Endothelial cell of hepatic sinusoid (primary cell): ENCODE measurements at regions not wholly inside any gene's neighbourhood (a gene's known extent, or its start where the extent isn't known, plus 50 kb on each side); places are given as distances from the start of the nearest gene placed in this dataset.

Source experiments
- in situ Hi-C: cut with HindIII; loops from 2 replicates; pipeline ENCODE4 v1.10.0; 2017; ENCODE audit warnings: low sequenced_read_pairs

GRCh38 chr1:82752046-82752445 is 951.3 kb downstream of the ADGRL2 start:
- in situ Hi-C loops = no loop called here

- in situ Hi-C loops = no loop called here
Measured at GRCh38 chr1:82733645-82734044, 932.9 kb downstream of the ADGRL2 start.

GRCh38 chr1:82731216-82731615 is 930.5 kb downstream of the ADGRL2 start:
- in situ Hi-C loops = no loop called here

GRCh38 chr1:82728206-82728605 is 927.5 kb downstream of the ADGRL2 start:
- in situ Hi-C loops = no loop called here

- in situ Hi-C loops = no loop called here
Measured at GRCh38 chr1:82724246-82724645, 923.5 kb downstream of the ADGRL2 start.

GRCh38 chr1:82722608-82723007 is 921.9 kb downstream of the ADGRL2 start:
- in situ Hi-C loops = no loop called here

GRCh38 chr1:82721702-82722101 is 921.0 kb downstream of the ADGRL2 start:
- in situ Hi-C loops = no loop called here

- in situ Hi-C loops = no loop called here
Measured at GRCh38 chr1:82718719-82719419, 918.1 kb downstream of the ADGRL2 start.

- in situ Hi-C loops = no loop called here
Measured at GRCh38 chr1:82710091-82710490, 909.4 kb downstream of the ADGRL2 start.

- in situ Hi-C loops = no loop called here
Measured at GRCh38 chr1:82707681-82708080, 906.9 kb downstream of the ADGRL2 start.

GRCh38 chr1:82706741-82707140 is 906.0 kb downstream of the ADGRL2 start:
- in situ Hi-C loops = no loop called here

- in situ Hi-C loops = no loop called here
Measured at GRCh38 chr1:82704966-82705365, 904.2 kb downstream of the ADGRL2 start.

- in situ Hi-C loops = no loop called here
Measured at GRCh38 chr1:82704393-82704792, 903.7 kb downstream of the ADGRL2 start.

- in situ Hi-C loops = no loop called here
Measured at GRCh38 chr1:82703951-82704350, 903.2 kb downstream of the ADGRL2 start.

- in situ Hi-C loops = no loop called here
Measured at GRCh38 chr1:82700476-82700875, 899.7 kb downstream of the ADGRL2 start.

GRCh38 chr1:82697965-82698364 is 897.2 kb downstream of the ADGRL2 start:
- in situ Hi-C loops = no loop called here

GRCh38 chr1:82695443-82695842 is 894.7 kb downstream of the ADGRL2 start:
- in situ Hi-C loops = no loop called here

- in situ Hi-C loops = no loop called here
Measured at GRCh38 chr1:82690411-82690810, 889.7 kb downstream of the ADGRL2 start.

GRCh38 chr1:82689217-82689616 is 888.5 kb downstream of the ADGRL2 start:
- in situ Hi-C loops = no loop called here

GRCh38 chr1:82686774-82687173 is 886.0 kb downstream of the ADGRL2 start:
- in situ Hi-C loops = no loop called here

- in situ Hi-C loops = no loop called here
Measured at GRCh38 chr1:82646888-82647287, 846.2 kb downstream of the ADGRL2 start.

- in situ Hi-C loops = no loop called here
Measured at GRCh38 chr1:82646336-82646735, 845.6 kb downstream of the ADGRL2 start.
